Caco-2 (cell line): ENCODE measurements at regions not wholly inside any gene's neighbourhood (a gene's known extent, or its start where the extent isn't known, plus 50 kb on each side); places are given as distances from the start of the nearest gene placed in this dataset.

Experiments used
- BruUV-seq: library from RNA; stranded (reverse); fragments of 400-500 nt; replicated peaks from 2 replicates; lab custom pipeline; 2021; lab: Mats Ljungman, UMichigan
- CTCF ChIA-PET: fragments of 300-600 bp; sonication (Branson Sonifier 250); formaldehyde crosslinking; loops from one replicate; lab custom pipeline; 2022; ENCODE audit warnings: antibody characterized with exemption; lab: Charles Lee
- POLR2A ChIA-PET: fragments of 300-600 bp; sonication (Branson Sonifier 250); formaldehyde crosslinking; loops from one replicate; lab custom pipeline; 2022; ENCODE audit warnings: antibody characterized with exemption; lab: Charles Lee
- DNase-seq, 2 experiments: peaks; one replicate each; pipeline versions ENCODE4 v3.0.0 to v3.0.0-alpha.2; 2020 to 2022
- H3K27me3 ChIP-seq: replicated peaks from 2 replicates; pipeline ENCODE4 v1.6.0; 2011; ENCODE audit warnings: low read length; ENCODE audit not compliant: control insufficient read depth, insufficient read depth
- H3K36me3 ChIP-seq: 2 replicates; pipeline ENCODE4 v1.5.1; 2011; ENCODE audit warnings: low read length; ENCODE audit not compliant: control insufficient read depth, insufficient read depth
- H3K4me1 ChIP-seq: fragments of 250-450 bp; sonication (Bioruptor Pico); 2 replicates; pipeline ENCODE4 v1.5.1; 2020; ENCODE audit warnings: mild to moderate bottlenecking
- H3K4me3 ChIP-seq: 2 replicates; pipeline ENCODE4 v1.5.1; 2011; ENCODE audit warnings: low read depth, mild to moderate bottlenecking, control low read depth, low read length
- H3K9me3 ChIP-seq: fragments of 250-450 bp; sonication (Bioruptor Pico); 2 replicates; pipeline ENCODE4 v1.5.1; 2020; ENCODE audit warnings: mild to moderate bottlenecking, moderate library complexity
- H3K27ac Mint-ChIP-seq: one replicate; pipeline ENCODE4 v1.8.0; 2022; ENCODE audit warnings: mixed read lengths; ENCODE audit not compliant: unreplicated experiment
- H3K27me3 Mint-ChIP-seq: one replicate; pipeline ENCODE4 v1.8.0; 2022; ENCODE audit warnings: mixed read lengths; ENCODE audit not compliant: insufficient read depth, unreplicated experiment
- H3K36me3 Mint-ChIP-seq: one replicate; pipeline ENCODE4 v1.8.0; 2022; ENCODE audit warnings: mild to moderate bottlenecking, mixed read lengths; ENCODE audit not compliant: insufficient read depth, unreplicated experiment
- H3K4me1 Mint-ChIP-seq: one replicate; pipeline ENCODE4 v1.8.0; 2022; ENCODE audit warnings: low read depth, mixed read lengths; ENCODE audit not compliant: unreplicated experiment
- H3K4me3 Mint-ChIP-seq: one replicate; pipeline ENCODE4 v1.8.0; 2022; ENCODE audit warnings: mild to moderate bottlenecking, moderate library complexity, mixed read lengths; ENCODE audit not compliant: unreplicated experiment
- H3K9me3 Mint-ChIP-seq: one replicate; pipeline ENCODE4 v1.8.0; 2022; ENCODE audit warnings: mixed read lengths; ENCODE audit not compliant: unreplicated experiment
- CTCF ChIP-seq, 2 experiments: fragments of 200-600 bp in 1 of 2; IDR thresholded peaks; 1 replicate in 1 of 2; 2 replicates in 1 of 2; pipeline versions ENCODE4 v1.5.1 to v1.8.0; 2011 to 2022; ENCODE audit warnings: antibody characterized with exemption in 1 of 2, control low read depth in 1 of 2, inconsistent platforms in 1 of 2, low read depth in 1 of 2, low read length in 1 of 2, mild to moderate bottlenecking in 1 of 2, moderate library complexity in 1 of 2; ENCODE audit not compliant: insufficient read depth in 1 of 2, severe bottlenecking in 1 of 2, unreplicated experiment in 1 of 2
- intact Hi-C: fragments of 100-400 bp; cut with micrococcal nuclease; formaldehyde crosslinking; loops from one replicate; pipeline ENCODE4 v1.10.0; 2022; ENCODE audit not compliant: unreplicated experiment

DNA sequence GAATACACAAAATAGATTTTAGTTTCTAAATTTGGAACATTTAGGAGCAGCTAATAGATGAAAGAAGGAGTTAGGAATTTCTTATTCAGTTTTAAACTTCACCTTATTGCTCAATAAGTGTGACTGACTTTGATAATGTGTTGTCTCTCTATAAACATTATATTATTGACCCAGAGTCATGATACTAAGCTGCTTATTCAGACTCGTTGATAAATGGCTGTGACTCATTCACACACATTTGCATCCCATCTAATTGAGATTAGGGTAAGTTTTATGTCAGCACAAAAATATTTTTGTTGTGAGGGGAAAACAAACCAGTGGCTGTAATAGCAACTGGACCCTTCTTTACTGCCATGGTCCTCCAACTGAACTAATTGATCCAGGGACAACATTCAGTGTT lies 137.6 kb downstream of the GOLIM4 start:
- DNase-seq, result no peak
- H3K4me1 ChIP-seq, result no peaks in the 10 kb centered on the region
- Mint-ChIP-seq H3K36me3 (no peaks in the 10 kb centered on the region), H3K4me1 (no peaks in the 10 kb centered on the region), H3K27ac (no peak overlapping the region), H3K4me3 (no peak overlapping the region), H3K9me3 (no peaks in the 10 kb centered on the region), H3K27me3 (no peaks in the 10 kb centered on the region)
- H3K36me3 ChIP-seq, result no peaks in the 10 kb centered on the region
- BruUV-seq, result no TSS peak
- CTCF ChIA-PET, result no interaction called here
- intact Hi-C loops, result no loop called here
- H3K4me3 ChIP-seq, result no peak overlapping the region
- no peaks in the 10 kb centered on the region for H3K9me3 ChIP-seq
- TF ChIP-seq CTCF (IDR thresholded peaks at IDR 0.05; ENCODE audit: insufficient read depth in 1 of 2, low read depth in 1 of 2, low read length in 1 of 2, severe bottlenecking in 1 of 2, unreplicated experiment in 1 of 2), result no peak
- H3K27me3 ChIP-seq, result no peaks in the 10 kb centered on the region
- POLR2A ChIA-PET, result no interaction called here

GRCh38 chr3:167952969-167953368 lies 142.8 kb downstream of the GOLIM4 start:
- Histone ChIP-seq H3K27me3 (no peaks in the 10 kb centered on the region), H3K4me3 (no peak overlapping the region), H3K36me3 (no peaks in the 10 kb centered on the region), H3K4me1 (no peaks in the 10 kb centered on the region), H3K9me3 (no peaks in the 10 kb centered on the region)
- no TSS peak for BruUV-seq
- H3K9me3 Mint-ChIP-seq, result no peaks in the 10 kb centered on the region
- no peaks in the 10 kb centered on the region for H3K27me3 Mint-ChIP-seq
- no peak overlapping the region for H3K4me3 Mint-ChIP-seq
- intact Hi-C loops, result no loop called here
- no peaks in the 10 kb centered on the region for H3K36me3 Mint-ChIP-seq
- ChIA-PET POLR2A (interaction anchor here (0.6 kb wide), 1 partner anchor 93 kb away, joined by 4 read pairs; no protein-coding TSS in a partner anchor), CTCF (no interaction called here)
- DNase-seq, result no peak
- H3K4me1 Mint-ChIP-seq, result no peaks in the 10 kb centered on the region
- TF ChIP-seq CTCF (IDR thresholded peaks at IDR 0.05; ENCODE audit: insufficient read depth in 1 of 2, low read depth in 1 of 2, low read length in 1 of 2, severe bottlenecking in 1 of 2, unreplicated experiment in 1 of 2), result no peak
- H3K27ac Mint-ChIP-seq, result no peak overlapping the region

DNA sequence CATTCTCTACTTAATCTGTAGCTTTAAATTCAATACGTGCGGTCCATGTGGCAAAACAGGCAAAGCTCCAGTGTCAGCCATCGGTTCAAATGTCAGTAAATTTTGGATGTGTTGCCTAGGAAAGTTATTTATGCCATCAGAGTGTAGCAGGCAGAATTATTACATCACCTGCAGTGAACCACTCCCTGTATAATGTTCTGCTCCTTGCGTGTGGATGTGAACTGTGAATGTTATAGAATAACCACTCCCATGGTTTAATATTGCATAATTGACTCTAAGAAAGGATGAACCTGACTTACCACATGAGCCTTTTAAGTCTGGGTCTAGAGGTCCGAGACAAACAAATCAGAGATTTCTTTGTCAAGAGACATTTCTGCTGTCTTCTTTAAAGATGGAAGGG lies 145.5 kb downstream of the GOLIM4 start:
- H3K9me3 Mint-ChIP-seq, result no peaks in the 10 kb centered on the region
- no peaks in the 10 kb centered on the region for H3K9me3 ChIP-seq
- DNase-seq, result no peak
- BruUV-seq, result no TSS peak
- no peaks in the 10 kb centered on the region for H3K27me3 ChIP-seq
- no peak overlapping the region for H3K4me3 Mint-ChIP-seq
- TF ChIP-seq CTCF (IDR thresholded peaks at IDR 0.05; ENCODE audit: insufficient read depth in 1 of 2, low read depth in 1 of 2, low read length in 1 of 2, severe bottlenecking in 1 of 2, unreplicated experiment in 1 of 2), result no peak
- H3K4me3 ChIP-seq, result no peak overlapping the region
- no peaks in the 10 kb centered on the region for H3K4me1 Mint-ChIP-seq
- no peaks in the 10 kb centered on the region for H3K4me1 ChIP-seq
- H3K36me3 Mint-ChIP-seq, result no peaks in the 10 kb centered on the region
- no peaks in the 10 kb centered on the region for H3K36me3 ChIP-seq
- no peaks in the 10 kb centered on the region for H3K27me3 Mint-ChIP-seq
- intact Hi-C loops, result no loop called here
- no peak overlapping the region for H3K27ac Mint-ChIP-seq
- POLR2A ChIA-PET, result interaction anchor here (0.6 kb wide), 1 partner anchor 262 kb away, joined by 4 read pairs; no protein-coding TSS in a partner anchor
- CTCF ChIA-PET, result no interaction called here
